NT2/D1 (cell line): ENCODE measurements at regions not wholly inside any gene's neighbourhood (a gene's known extent, or its start where the extent isn't known, plus 50 kb on each side); places are given as distances from the start of the nearest gene placed in this dataset.

ENCODE experiments used
- SUZ12 ChIP-seq: IDR thresholded peaks from 2 replicates; pipeline ENCODE4 v1.6.1; 2011; ENCODE audit not compliant: insufficient read length, insufficient read depth; ENCODE audit errors: extremely low read depth
- ZNF274 ChIP-seq: IDR thresholded peaks from 2 replicates; pipeline ENCODE4 v1.6.1; 2011; ENCODE audit warnings: mild to moderate bottlenecking, low read depth, low read length

DNA sequence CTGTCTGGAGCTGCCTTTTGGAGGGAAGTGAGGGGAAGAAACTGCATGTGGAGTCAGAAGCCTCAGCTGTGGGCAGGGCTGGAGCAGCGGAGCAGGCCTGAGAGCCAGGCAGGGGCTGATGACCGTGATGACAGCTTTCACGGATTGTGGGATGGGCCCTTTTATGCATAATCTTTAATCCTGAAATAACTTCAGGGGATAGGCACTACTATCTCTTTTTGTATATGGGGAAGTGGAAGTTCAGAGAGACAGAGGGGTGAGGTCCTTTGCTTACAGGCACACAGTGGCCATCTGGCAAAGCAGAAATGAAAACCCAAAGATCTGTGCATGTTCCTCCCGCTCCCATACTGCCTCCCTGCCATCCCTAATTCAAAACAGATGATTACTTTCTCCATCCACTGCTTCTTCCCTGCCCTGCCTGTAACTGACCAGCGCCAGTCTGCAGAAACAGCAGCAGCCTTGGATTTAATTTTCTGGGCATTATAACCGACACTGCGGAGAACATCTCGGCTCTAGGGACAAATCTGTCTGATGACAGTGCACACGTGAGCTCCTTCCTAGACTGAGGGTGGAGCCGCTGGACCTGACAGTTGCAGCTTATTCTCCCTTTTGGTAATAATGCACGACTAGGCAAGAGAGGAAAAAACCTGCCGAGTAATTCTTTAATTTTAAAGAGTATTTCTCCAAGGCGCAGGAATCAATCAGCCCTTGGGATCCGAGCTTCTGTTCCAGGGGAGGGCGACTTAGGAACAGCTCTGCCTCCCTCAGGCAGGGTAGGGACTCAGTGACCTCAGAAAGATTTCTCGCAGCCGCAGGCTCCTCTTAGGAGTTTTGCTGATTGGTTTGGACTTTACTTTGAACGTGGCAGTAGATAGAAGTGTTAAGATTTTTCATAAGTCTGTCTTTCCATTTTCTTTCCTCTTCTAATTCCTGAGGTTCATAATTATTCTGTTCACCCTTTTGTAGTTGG is 95.4 kb downstream of the UTP18 start:
- TF ChIP-seq ZNF274, result no peak
- no peak for TF ChIP-seq SUZ12
